DMS79 (cell line): ENCODE measurements at regions not wholly inside any gene's neighbourhood (a gene's known extent, or its start where the extent isn't known, plus 50 kb on each side); places are given as distances from the start of the nearest gene placed in this dataset.
"Not testable (repeated sequence)": the region's sequence is repeated elsewhere in the genome, so short reads cannot be mapped to it uniquely, and the experiment has no call there.

Experiments used
- DNase-seq: peaks from one replicate; lab custom pipeline; 2025; lab: John Stamatoyannopoulos, UW

DNA sequence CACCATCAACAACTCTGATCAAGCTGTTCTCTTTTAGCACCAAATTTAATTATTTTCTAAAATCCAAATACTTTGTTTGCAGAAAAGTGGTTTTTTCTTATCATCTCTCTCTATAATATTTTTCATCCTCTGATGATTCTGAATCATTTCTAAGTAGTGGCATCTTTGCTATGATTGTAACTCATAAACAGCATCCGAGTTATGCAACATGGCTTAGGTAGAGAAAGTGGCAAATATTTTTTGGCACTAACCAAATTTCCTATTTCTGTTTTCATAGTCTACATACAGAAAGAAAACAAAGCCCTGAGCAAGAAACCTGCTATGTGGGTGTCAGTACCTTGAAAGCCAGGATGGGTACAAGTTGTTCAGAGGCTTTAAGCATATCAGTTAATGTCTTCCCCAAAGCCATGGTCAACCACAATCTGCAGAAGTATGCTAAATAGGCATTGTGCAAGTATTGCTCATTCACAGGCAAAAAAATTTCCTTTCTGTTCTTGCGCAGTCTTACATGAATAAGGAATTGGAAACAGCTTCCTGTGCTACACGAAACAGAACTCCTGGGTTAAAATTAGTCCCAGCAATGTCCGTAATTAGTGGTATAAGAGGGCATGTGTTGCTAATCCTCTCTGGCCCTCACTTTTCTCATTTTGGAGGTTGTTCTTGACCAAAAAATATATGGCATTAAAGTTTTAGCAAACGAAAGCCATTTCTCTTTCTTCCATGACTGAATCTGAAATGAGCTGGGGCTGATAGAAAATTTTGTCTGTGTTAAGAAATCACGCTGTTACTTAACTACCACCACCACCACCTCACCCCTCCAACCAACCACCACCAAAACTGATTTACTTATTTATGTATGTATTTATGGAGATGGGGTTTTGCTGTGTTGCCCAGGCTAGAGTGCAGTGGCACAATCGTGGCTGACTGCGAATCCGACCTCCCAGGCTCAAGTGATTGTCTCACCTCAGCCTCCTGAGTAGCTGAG lies 325.6 kb upstream of the MAGI2 start:
- DNase-seq: no peak

- DNase-seq: no peak
These were observed 322.4 kb upstream of the MAGI2 start for GRCh38 chr7:79775911-79776310.

GRCh38 chr7:79774150-79774549 lies 320.7 kb upstream of the MAGI2 start:
- DNase-seq: no peak

DNA sequence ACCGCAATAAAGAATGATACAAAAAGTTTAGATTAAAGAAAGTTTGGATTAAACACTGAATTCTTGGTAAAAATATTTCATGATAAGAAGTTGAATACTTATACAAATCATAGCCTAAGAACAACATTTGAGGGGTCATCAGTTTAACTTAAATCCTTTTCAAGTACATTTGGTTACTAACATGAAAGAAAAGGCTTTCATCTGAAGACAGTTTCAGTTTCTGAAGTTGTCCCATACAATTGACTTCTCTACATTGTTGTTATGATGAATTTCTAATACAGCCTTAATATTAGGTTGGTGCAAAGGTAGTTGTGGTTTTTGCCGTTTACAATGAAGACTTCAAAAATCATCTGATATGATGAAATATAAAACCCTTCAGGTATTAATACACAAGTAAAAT lies 317.5 kb upstream of the MAGI2 start:
- DNase-seq: no peak

GRCh38 chr7:79770063-79770462 lies 316.6 kb upstream of the MAGI2 start:
- no peak for DNase-seq

GRCh38 chr7:79767876-79768560 lies 314.6 kb upstream of the MAGI2 start:
- not testable (repeated sequence) for DNase-seq

- not testable (repeated sequence) for DNase-seq
These were observed 313.7 kb upstream of the MAGI2 start for GRCh38 chr7:79767192-79767591.

DNA sequence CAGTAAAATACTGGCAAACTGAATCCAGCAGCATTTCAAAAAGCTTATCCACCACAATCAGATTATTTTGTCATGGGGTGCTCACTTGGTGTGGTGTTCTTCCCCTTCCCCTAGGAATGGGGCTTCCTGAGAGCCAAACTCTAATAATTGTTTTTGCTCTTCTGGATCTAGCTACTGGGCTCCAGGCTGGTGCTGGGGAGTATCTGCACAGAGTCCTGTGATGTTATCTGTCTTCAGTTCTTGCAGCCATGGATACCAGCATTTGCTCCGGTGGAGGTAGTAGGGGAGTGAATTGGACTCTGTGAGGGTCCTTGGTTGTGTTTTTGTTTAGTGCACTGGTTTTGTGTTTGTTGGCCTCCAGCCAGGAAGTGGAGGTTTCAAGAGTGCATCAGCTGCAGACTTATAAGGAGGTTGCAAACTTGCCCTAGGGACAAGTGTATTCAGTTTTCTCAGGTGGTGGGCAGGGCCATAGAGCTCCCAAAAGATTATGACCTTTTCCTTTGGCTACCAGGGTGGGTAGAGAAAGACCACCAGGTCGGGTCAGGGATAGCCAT lies 308.5 kb upstream of the MAGI2 start:
- no peak for DNase-seq

- not testable (repeated sequence) for DNase-seq
These were observed 297.5 kb upstream of the MAGI2 start for GRCh38 chr7:79750941-79751340.

GRCh38 chr7:79749856-79750255 lies 296.4 kb upstream of the MAGI2 start:
- DNase-seq: no peak

DNA sequence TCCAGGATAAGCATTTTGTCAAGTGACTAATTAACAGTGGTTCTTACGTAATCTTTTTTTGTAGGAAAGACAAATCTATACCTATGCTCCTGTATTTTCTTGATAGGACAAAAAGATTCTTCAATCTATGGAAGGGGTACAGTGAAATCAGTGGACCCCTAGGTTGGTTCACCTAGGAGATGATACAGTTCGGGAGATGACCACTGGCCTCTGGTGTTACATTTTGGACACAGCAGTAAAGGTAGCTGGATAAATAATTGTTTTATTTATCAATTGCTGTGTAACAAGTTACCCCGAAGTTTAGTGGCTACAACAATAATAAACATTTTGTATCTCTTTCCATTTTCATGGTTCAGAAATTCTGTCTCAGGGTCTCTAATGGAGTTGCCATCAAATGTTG lies 288.2 kb upstream of the MAGI2 start:
- DNase-seq: no peak

- no peak for DNase-seq
These were observed 286.6 kb upstream of the MAGI2 start for GRCh38 chr7:79740076-79740475.

- not testable (repeated sequence) for DNase-seq
These were observed 285.7 kb upstream of the MAGI2 start for GRCh38 chr7:79739036-79739709.

DNA sequence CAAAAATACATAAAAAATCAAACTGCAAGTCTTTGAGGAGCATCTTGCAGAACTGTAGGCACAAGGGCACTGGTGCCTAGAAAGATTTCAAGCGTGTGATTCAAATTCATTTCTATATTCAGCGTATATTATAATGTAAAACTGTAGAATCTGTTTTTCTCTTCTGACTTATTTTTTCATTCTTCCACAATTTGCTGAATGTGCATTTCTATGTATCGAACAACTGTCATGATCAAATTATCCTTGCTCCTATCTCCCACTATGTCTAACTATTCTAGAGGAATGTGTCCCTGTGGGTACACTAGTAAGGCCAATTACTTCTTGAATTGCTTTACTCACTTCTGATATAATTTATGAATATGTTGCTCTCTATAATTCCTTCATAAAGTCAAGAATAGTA lies 283.0 kb upstream of the MAGI2 start:
- no peak for DNase-seq

GRCh38 chr7:79735012-79735411 lies 281.5 kb upstream of the MAGI2 start:
- no peak for DNase-seq

DNA sequence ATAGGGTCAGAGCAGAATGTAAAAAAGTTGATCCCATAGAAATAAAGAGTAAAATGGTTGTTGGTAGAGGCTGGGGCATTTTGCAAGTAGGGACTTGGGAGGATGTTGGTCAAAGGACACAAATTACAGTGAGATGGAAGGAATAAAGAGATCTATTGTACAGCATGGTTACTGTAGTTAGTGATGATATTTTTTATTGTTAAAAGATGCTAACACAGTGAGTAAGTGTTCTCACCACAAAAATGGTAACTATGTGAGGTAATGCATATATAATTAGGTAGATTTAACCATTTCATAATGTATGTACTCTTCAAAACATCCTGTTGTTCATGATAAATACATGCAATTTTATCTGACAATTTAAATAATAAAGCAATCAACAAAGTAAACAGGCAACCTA lies 280.7 kb upstream of the MAGI2 start:
- no peak for DNase-seq

DNA sequence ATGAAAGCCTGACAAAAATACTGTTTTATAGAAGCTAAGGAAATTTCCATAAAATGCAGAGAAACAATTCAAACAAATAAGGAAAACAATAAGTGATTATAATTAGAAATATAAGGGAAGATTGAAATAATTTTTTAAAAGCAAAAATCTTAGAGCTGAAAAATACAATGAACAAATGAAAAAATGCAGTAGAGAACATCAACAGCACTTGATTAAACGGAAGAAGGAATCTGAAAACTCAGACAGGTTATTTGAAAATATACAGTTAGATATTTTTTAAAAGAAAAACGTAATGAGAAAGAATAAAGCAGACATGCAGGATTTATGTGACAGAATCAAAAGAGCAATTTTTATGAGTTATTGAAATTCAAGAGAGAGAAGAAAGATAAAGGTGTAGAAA lies 279.1 kb upstream of the MAGI2 start:
- no peak for DNase-seq

- no peak for DNase-seq
These were observed 277.5 kb upstream of the MAGI2 start for GRCh38 chr7:79730971-79731370.

DNA sequence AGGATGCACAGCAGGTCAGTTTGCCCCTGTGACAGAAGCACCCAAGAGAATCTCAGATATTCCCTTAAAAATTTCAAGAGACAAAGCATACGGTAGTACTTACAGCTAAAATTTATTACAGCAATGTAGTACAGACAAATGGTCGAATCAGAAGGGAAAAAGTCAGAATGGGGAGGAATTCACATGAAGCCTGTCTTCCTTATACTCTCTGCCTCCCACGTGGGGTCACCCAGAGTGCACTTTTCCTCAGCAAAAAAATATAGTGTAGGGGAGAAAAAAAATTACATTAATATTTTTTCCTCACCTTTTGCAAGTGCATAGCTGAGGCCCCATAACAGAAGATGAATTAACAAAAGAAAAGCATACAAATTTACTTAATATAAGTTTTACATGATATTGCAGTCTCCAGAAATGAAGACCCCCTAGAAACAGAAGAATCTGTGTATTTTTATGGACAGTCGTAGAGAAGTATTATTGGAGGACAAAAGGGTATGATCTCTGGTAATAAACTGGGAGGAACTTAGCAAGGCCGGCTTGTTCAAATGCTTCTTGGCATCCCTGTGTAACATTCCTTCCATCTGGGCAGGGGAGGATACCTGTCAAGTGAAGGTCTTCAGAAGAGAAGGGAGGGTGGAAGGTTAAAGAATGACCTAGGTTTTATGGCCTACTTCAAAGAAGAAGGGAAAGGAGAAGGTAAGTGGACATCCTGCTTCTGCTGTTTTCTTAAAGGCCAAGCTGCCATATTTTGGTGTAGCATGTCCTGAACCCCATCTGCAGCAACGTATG lies 270.6 kb upstream of the MAGI2 start:
- no peak for DNase-seq

- no peak for DNase-seq
These were observed 268.8 kb upstream of the MAGI2 start for GRCh38 chr7:79722217-79722616.

GRCh38 chr7:79719216-79719615 lies 265.7 kb upstream of the MAGI2 start:
- no peak for DNase-seq

DNA sequence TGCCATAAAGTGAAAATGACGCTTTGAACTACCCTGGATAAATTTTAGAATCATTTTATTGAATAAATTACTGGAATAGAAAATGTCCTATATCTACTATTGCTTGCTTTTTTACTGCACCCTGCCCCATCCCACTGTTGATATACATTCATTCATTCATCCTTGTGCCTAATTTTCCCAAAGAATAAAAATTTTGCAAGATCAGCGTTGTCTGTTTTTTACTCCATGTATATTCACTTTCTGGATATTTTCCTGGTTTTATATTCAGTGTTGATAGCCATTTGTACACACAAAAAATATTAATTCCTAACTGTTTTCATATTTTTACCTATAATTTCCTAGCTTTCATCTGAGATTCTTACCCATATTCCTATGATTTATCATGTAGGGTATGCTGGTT lies 262.9 kb upstream of the MAGI2 start:
- DNase-seq: no peak
